ENCODE measurements at regions not wholly inside any gene's neighbourhood (a gene's known extent, or its start where the extent isn't known, plus 50 kb on each side); places are given as distances from the start of the nearest gene placed in this dataset.

DNA sequence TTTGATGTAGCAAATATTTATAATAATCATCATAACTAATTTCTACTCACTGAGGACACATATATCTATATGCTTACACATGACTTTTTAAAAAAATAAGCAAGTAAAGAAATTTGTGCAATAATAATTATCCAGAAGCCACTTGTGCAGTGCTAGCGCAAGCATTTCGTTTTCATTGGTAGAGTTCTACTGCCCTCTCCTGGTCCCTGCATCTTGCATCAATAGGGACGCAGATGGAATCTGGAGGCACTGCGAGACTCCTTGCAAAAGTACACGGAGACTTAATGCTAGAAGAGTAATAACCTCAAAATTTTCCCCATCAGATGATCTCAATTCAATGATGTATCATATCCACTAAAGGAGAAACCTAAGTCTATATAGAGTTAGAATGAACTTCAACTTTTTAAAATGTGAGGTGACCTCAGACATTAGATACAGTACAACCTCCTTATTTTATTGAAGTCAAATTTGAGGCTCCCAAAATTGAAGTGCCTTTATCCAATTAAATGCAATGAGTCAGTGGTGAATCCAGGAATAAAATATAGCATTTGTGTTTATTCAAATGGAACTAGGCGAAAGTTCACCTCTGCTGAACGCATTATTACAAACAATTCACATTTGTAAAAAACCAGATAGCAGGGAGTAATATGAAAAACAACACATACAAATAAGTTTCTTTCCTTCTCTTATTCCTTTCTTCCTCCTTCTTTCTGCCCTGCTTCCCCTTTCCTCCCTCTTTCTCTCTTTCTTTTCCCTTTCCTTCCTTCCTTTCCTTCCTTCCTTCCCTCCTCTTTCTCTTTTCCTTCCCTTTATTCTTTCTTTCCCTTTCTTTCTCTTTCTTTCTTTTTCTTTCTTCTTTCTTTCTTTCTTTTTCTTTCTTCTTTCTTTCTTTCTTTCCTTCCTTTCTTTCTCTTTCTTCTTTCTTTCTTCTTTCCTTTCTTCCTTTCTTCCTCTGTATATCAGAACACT, 450.0 kb downstream of the ANKRD50 start:
- Histone ChIP-seq H3K4me1 (ENCODE audit: insufficient read depth, low read length, poor library complexity, severe bottlenecking) (no peaks in the 10 kb centered on the region), H4K20me1 (ENCODE audit: insufficient read depth, low read length) (no peaks in the 10 kb centered on the region), H3K9me2 (ENCODE audit: insufficient read depth, low read length) (no peaks in the 10 kb centered on the region), H3K79me2 (ENCODE audit: insufficient read depth, low read depth, low read length) (no peaks in the 10 kb centered on the region), H2AFZ (ENCODE audit: low read length) (no peak overlapping the region), H3K4me2 (ENCODE audit: low read length) (no peak overlapping the region), H3K27ac (ENCODE audit: low read depth, low read length, poor library complexity, severe bottlenecking) (no peak overlapping the region), H3K4me3 (ENCODE audit: low read depth, low read length, poor library complexity, severe bottlenecking) (no peak overlapping the region), H3K36me3 (ENCODE audit: insufficient read depth, low read length) (no peaks in the 10 kb centered on the region), H3K9me3 (ENCODE audit: low read length) (no peaks in the 10 kb centered on the region)
- TF ChIP-seq CTCF (conservative IDR thresholded peaks at IDR 0.05; ENCODE audit: low read length) (peak; percentile 82), EZH2phosphoT487 (IDR thresholded peaks at IDR 0.05; ENCODE audit: borderline replicate concordance, low read depth, low read length) (no peak)
- intact Hi-C loops (cut with micrococcal nuclease; ENCODE audit: unreplicated experiment), result loop anchor here (2.0 kb wide), 1 partner anchor 490 kb away; no protein-coding TSS in a partner anchor
- DNase-seq (ENCODE audit: low spot score), result peak; percentile 63
- ChIA-PET POLR2A (no interaction called here), CTCF (ENCODE audit: unreplicated experiment) (no interaction called here)
- BruUV-seq (replicated peaks), result no TSS peak

GRCh38 chr4:124265701-124266100, 446.8 kb downstream of the ANKRD50 start:
- Histone ChIP-seq H3K9me3 (ENCODE audit: low read length) (no peaks in the 10 kb centered on the region), H3K27ac (ENCODE audit: low read depth, low read length, poor library complexity, severe bottlenecking) (no peak overlapping the region), H3K9me2 (ENCODE audit: insufficient read depth, low read length) (no peaks in the 10 kb centered on the region), H3K4me3 (ENCODE audit: low read depth, low read length, poor library complexity, severe bottlenecking) (no peak overlapping the region), H3K36me3 (ENCODE audit: insufficient read depth, low read length) (no peaks in the 10 kb centered on the region), H3K4me1 (ENCODE audit: insufficient read depth, low read length, poor library complexity, severe bottlenecking) (no peaks in the 10 kb centered on the region), H2AFZ (ENCODE audit: low read length) (no peak overlapping the region), H3K4me2 (ENCODE audit: low read length) (no peak overlapping the region), H4K20me1 (ENCODE audit: insufficient read depth, low read length) (no peaks in the 10 kb centered on the region), H3K79me2 (ENCODE audit: insufficient read depth, low read depth, low read length) (no peaks in the 10 kb centered on the region)
- DNase-seq (ENCODE audit: low spot score), result no peak
- BruUV-seq (replicated peaks), result no TSS peak
- ChIA-PET CTCF (ENCODE audit: unreplicated experiment) (no interaction called here), POLR2A (interaction anchor here (0.6 kb wide), 1 partner anchor 13 kb away, joined by 3 read pairs; no protein-coding TSS in a partner anchor)
- no peak for TF ChIP-seq CTCF (conservative IDR thresholded peaks at IDR 0.05; ENCODE audit: low read length)
- TF ChIP-seq EZH2phosphoT487 (IDR thresholded peaks at IDR 0.05; ENCODE audit: borderline replicate concordance, low read depth, low read length), result no peak
- intact Hi-C loops (cut with micrococcal nuclease; ENCODE audit: unreplicated experiment), result no loop called here

- no TSS peak for BruUV-seq (replicated peaks)
- no peak for TF ChIP-seq EZH2phosphoT487 (IDR thresholded peaks at IDR 0.05; ENCODE audit: borderline replicate concordance, low read depth, low read length)
- TF ChIP-seq CTCF (conservative IDR thresholded peaks at IDR 0.05; ENCODE audit: low read length), result no peak
- no peaks in the 10 kb centered on the region for H3K9me2 ChIP-seq (ENCODE audit: insufficient read depth, low read length)
- H2AFZ ChIP-seq (ENCODE audit: low read length), result no peak overlapping the region
- no peaks in the 10 kb centered on the region for H3K79me2 ChIP-seq (ENCODE audit: insufficient read depth, low read depth, low read length)
- H3K4me3 ChIP-seq (ENCODE audit: low read depth, low read length, poor library complexity, severe bottlenecking), result no peak overlapping the region
- H3K9me3 ChIP-seq (ENCODE audit: low read length), result no peaks in the 10 kb centered on the region
- no peak overlapping the region for H3K4me2 ChIP-seq (ENCODE audit: low read length)
- no peaks in the 10 kb centered on the region for H4K20me1 ChIP-seq (ENCODE audit: insufficient read depth, low read length)
- no peak for DNase-seq (ENCODE audit: low spot score)
- no peaks in the 10 kb centered on the region for H3K4me1 ChIP-seq (ENCODE audit: insufficient read depth, low read length, poor library complexity, severe bottlenecking)
- intact Hi-C loops (cut with micrococcal nuclease; ENCODE audit: unreplicated experiment), result no loop called here
- ChIA-PET POLR2A (no interaction called here), CTCF (ENCODE audit: unreplicated experiment) (no interaction called here)
- no peaks in the 10 kb centered on the region for H3K36me3 ChIP-seq (ENCODE audit: insufficient read depth, low read length)
- no peak overlapping the region for H3K27ac ChIP-seq (ENCODE audit: low read depth, low read length, poor library complexity, severe bottlenecking)
Measured at GRCh38 chr4:124266721-124267120, 445.8 kb downstream of the ANKRD50 start.

Measured in OCI-LY7 (cell line).